ENCODE measurements at regions not wholly inside any gene's neighbourhood (a gene's known extent, or its start where the extent isn't known, plus 50 kb on each side); places are given as distances from the start of the nearest gene placed in this dataset.

- DNase-seq (ENCODE audit: low read depth in 2 of 2) = no peak
Observed at GRCh38 chr6:46072866-46073265, 56.9 kb upstream of the ENPP4 start.

DNA sequence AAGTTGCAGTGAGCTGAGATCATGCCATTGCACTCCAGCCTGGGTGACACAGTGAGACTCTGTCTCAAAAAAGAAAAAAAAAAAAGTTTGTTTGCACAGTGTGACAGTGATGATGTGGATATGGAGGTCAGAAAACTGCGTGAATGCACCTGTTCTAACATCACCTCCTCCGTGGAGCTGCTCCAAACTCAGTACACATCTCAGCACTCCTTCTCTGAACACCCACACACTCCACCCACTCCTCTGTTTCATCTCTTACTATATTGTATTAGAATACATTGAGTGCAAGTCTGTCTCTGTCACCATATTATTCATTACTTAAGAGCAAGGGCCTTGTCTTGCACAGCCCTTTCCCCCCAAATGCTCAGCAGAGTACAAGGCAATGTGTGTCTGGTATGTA lies 51.5 kb upstream of the ENPP4 start:
- DNase-seq (ENCODE audit: low read depth in 2 of 2) = peak in 1 of 2 donors; percentile 19

GRCh38 chr6:46079061-46079460 lies 50.7 kb upstream of the ENPP4 start:
- no peak for DNase-seq (ENCODE audit: low read depth in 2 of 2)

Measured in stimulated activated CD4-positive, alpha-beta T cell treated with anti-CD3 and anti-CD28 coated beads, Interleukin-15, amount 100 ng/mL, for 48 hours (primary cell).